Endodermal cell (in vitro differentiated cells): ENCODE measurements at regions not wholly inside any gene's neighbourhood (a gene's known extent, or its start where the extent isn't known, plus 50 kb on each side); places are given as distances from the start of the nearest gene placed in this dataset.

Experiments used
- DNase-seq: peaks from one replicate; pipeline ENCODE4 v3.0.0-alpha.2; 2017
- H3K27ac ChIP-seq: 2 replicates; pipeline ENCODE4 v1.5.1; 2013; ENCODE audit warnings: mild to moderate bottlenecking, low read depth, low read length, moderate library complexity
- H3K27me3 ChIP-seq: 2 replicates; pipeline ENCODE4 v1.6.1; 2013; ENCODE audit warnings: mild to moderate bottlenecking, low read length, moderate library complexity; ENCODE audit not compliant: insufficient read depth, control insufficient read depth, poor library complexity, severe bottlenecking
- H3K36me3 ChIP-seq: 2 replicates; pipeline ENCODE4 v1.7.0; 2013; ENCODE audit warnings: mild to moderate bottlenecking, low read length, moderate library complexity; ENCODE audit not compliant: control insufficient read depth, insufficient read depth
- H3K4me1 ChIP-seq: one replicate; pipeline ENCODE4 v1.7.0; 2013; ENCODE audit warnings: low read length; ENCODE audit not compliant: control insufficient read depth, insufficient read depth
- H3K4me3 ChIP-seq: 2 replicates; pipeline ENCODE4 v1.5.1; 2013; ENCODE audit warnings: mild to moderate bottlenecking, low read length, moderate library complexity
- H3K9ac ChIP-seq: 2 replicates; pipeline ENCODE4 v1.6.1; 2013; ENCODE audit warnings: mild to moderate bottlenecking, low read length, moderate library complexity; ENCODE audit not compliant: poor library complexity, severe bottlenecking; ENCODE audit errors: extremely low read depth
- H3K9me3 ChIP-seq: 2 replicates; pipeline ENCODE4 v1.6.1; 2013; ENCODE audit warnings: mild to moderate bottlenecking, low read length, moderate library complexity; ENCODE audit not compliant: control insufficient read depth
- H3K27ac Mint-ChIP-seq: 2 replicates; pipeline ENCODE4 v1.8.0; 2020; ENCODE audit warnings: mixed read lengths
- H3K27me3 Mint-ChIP-seq: 2 replicates; pipeline ENCODE4 v1.8.0; 2021; ENCODE audit warnings: mild to moderate bottlenecking, mixed read lengths; ENCODE audit not compliant: insufficient read depth
- H3K36me3 Mint-ChIP-seq: 2 replicates; pipeline ENCODE4 v1.8.0; 2020; ENCODE audit warnings: low read depth, mixed read lengths
- H3K4me1 Mint-ChIP-seq: 2 replicates; pipeline ENCODE4 v1.8.0; 2020; ENCODE audit warnings: mixed read lengths
- H3K4me3 Mint-ChIP-seq: 2 replicates; pipeline ENCODE4 v1.8.0; 2020; ENCODE audit warnings: mild to moderate bottlenecking, moderate library complexity, mixed read lengths
- H3K9me3 Mint-ChIP-seq: 2 replicates; pipeline ENCODE4 v1.8.0; 2020; ENCODE audit warnings: mild to moderate bottlenecking, mixed read lengths
- WGBS, 2 experiments: methylation state at CpG; one replicate each; pipeline versions ENCODE4 v1.1.5 to v1.1.7; 2013; ENCODE audit warnings: missing lambda C conversion rate in 2 of 2, mixed read lengths in 1 of 2; ENCODE audit not compliant: insufficient coverage in 1 of 2, insufficient read length in 1 of 2; 5-methylcytosine and 5-hydroxymethylcytosine counted together
- TF ChIP-seq, protein P1 (sequence below): fragments of 200-600 bp; sonication (generic); conservative IDR thresholded peaks from 2 replicates; pipeline ENCODE4 v1.5.0; 2021; ENCODE audit warnings: antibody characterized with exemption, mild to moderate bottlenecking

DNA sequence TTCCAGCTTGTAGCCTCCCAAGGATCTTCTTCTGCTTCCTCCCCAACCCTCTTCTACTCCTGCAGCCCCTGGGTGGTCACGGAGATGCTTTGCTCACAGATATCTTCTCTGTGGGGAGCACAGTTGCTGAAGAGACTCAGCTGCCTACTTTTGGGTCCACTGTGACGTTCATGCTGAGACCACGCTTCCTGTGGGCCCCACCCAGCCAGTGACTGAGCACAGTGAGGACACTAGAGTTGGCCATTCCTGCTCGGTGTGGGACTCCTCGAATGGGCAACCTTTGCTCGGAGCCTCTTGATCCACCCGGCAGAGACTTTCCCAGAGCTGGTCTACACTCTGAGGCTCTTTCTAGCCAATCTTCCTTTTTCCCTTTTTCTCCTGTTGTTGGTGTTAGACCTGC is 73.9 kb downstream of the ADRA2A start:
- Histone ChIP-seq H3K27ac (no peak overlapping the region), H3K36me3 (no peaks in the 10 kb centered on the region), H3K9ac (no peak overlapping the region), H3K4me1 (no peaks in the 10 kb centered on the region), H3K4me3 (no peak overlapping the region), H3K27me3 (peaks cover 62% of the 10 kb centered on the region), H3K9me3 (no peaks in the 10 kb centered on the region)
- Mint-ChIP-seq H3K9me3 (no peaks in the 10 kb centered on the region), H3K27ac (no peak overlapping the region), H3K4me1 (peaks cover 14% of the 10 kb centered on the region), H3K36me3 (no peaks in the 10 kb centered on the region), H3K27me3 (peaks cover 79% of the 10 kb centered on the region), H3K4me3 (no peak overlapping the region)
- WGBS, 2 experiments, result 92 to 100% methylated on average over 6 to 7 of the region's 7 CpGs
- no peak for DNase-seq
- TF ChIP-seq, protein P1, sequence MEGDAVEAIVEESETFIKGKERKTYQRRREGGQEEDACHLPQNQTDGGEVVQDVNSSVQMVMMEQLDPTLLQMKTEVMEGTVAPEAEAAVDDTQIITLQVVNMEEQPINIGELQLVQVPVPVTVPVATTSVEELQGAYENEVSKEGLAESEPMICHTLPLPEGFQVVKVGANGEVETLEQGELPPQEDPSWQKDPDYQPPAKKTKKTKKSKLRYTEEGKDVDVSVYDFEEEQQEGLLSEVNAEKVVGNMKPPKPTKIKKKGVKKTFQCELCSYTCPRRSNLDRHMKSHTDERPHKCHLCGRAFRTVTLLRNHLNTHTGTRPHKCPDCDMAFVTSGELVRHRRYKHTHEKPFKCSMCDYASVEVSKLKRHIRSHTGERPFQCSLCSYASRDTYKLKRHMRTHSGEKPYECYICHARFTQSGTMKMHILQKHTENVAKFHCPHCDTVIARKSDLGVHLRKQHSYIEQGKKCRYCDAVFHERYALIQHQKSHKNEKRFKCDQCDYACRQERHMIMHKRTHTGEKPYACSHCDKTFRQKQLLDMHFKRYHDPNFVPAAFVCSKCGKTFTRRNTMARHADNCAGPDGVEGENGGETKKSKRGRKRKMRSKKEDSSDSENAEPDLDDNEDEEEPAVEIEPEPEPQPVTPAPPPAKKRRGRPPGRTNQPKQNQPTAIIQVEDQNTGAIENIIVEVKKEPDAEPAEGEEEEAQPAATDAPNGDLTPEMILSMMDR, result no peak

DNA sequence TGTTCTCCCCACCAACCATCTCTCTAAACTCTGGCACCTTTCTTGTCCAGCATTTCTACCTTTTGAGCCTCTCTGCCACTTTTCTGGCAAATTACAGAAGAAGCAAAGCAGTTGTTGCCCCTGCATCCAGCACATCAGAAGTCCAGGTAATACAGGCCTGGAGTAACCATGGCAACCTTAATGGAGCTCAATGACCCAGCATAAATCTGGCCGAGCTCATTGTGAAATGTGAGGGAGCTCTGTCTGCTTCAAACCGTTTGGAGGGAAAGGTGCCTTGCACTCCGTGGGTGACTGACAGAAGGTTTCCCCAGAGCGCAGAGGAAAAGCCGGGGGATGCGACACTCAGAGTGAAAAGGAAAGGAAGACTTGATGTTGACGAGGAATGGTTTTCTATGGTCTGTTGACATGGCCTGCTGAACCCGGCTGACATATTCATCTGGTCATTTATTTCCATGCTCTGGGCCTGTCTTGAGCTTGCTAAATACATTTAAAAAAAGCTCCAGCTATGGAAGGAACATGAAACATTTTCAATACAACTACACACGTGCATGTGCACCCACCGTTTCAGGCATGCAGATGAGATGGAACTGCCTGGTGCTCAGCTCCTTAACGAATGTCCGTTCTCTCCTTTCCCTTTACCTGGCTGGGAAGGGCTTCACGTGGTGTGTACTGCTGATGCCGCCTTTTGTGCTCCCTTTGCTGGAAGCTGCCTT is 74.9 kb downstream of the ADRA2A start:
- no peak for DNase-seq
- Histone ChIP-seq H3K36me3 (no peaks in the 10 kb centered on the region), H3K9me3 (no peaks in the 10 kb centered on the region), H3K4me3 (no peak overlapping the region), H3K4me1 (no peaks in the 10 kb centered on the region), H3K9ac (no peak overlapping the region), H3K27me3 (peaks cover 56% of the 10 kb centered on the region), H3K27ac (no peak overlapping the region)
- TF ChIP-seq, protein P1, result no peak
- Mint-ChIP-seq H3K27me3 (peaks cover 75% of the 10 kb centered on the region), H3K9me3 (no peaks in the 10 kb centered on the region), H3K36me3 (no peaks in the 10 kb centered on the region), H3K27ac (no peak overlapping the region), H3K4me1 (peaks cover 15% of the 10 kb centered on the region), H3K4me3 (no peak overlapping the region)
- 85 to 88% methylated on average over 13 to 14 of the region's 14 CpGs for WGBS, 2 experiments

DNA sequence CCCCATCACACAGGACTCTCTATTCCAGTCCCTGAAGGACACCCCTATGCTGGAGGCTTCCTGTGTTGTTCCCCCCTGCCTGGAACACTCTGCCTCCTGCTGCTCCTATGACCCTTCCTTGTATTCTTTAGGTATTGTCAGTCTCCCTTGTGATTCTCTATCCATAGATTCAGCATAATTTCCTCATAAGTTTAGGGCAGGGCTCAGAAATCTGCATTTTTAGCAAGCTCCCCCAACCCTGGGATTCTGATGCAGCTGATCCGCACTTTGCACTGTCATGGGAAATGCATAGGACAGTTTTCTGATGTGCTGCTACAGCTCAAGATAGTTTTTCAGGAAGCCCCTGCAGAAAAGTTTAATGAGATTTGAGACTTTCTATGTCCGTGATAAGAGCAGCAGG is 79.9 kb downstream of the ADRA2A start:
- H3K4me1 Mint-ChIP-seq, result peaks cover 13% of the 10 kb centered on the region

More for the DNA sequence above, 79.9 kb downstream of the ADRA2A start:
- Mint-ChIP-seq H3K4me3 (no peak overlapping the region), H3K9me3 (no peaks in the 10 kb centered on the region), H3K27ac (no peak overlapping the region), H3K36me3 (no peaks in the 10 kb centered on the region), H3K27me3 (peaks cover 38% of the 10 kb centered on the region)
- DNase-seq, result no peak
- H3K4me1 ChIP-seq, result no peaks in the 10 kb centered on the region
- no peak overlapping the region for H3K4me3 ChIP-seq
- TF ChIP-seq, protein P1, result no peak
- peaks cover 28% of the 10 kb centered on the region for H3K27me3 ChIP-seq
- no peaks in the 10 kb centered on the region for H3K9me3 ChIP-seq
- 89 to 100% methylated on average over 1 to 2 of the region's 2 CpGs for WGBS, 2 experiments
- H3K9ac ChIP-seq, result no peak overlapping the region
- H3K36me3 ChIP-seq, result no peaks in the 10 kb centered on the region
- no peak overlapping the region for H3K27ac ChIP-seq
